A549 (cell line): ENCODE measurements at regions not wholly inside any gene's neighbourhood (a gene's known extent, or its start where the extent isn't known, plus 50 kb on each side); places are given as distances from the start of the nearest gene placed in this dataset.

Experiments used
- CBX8 ChIP-seq: fragments of 200-600 bp; sonication (generic); IDR thresholded peaks from 2 replicates; pipeline ENCODE4 v1.6.1; 2016
- CEBPB ChIP-seq, 2 experiments: fragments of >200 bp in 1 of 2; sonication (Bioruptor Twin) in 1 of 2; formaldehyde crosslinking in 1 of 2; IDR thresholded peaks; 2 replicates each; pipeline ENCODE4 v1.6.1; 2012 to 2016
- CTCF ChIP-seq: fragments of >200 bp; sonication (Bioruptor Twin); formaldehyde crosslinking; IDR thresholded peaks from 3 replicates; pipeline ENCODE4 v1.5.1; 2016
- EP300 ChIP-seq, 2 experiments: fragments of >200 bp; sonication (Bioruptor Twin); formaldehyde crosslinking; IDR thresholded peaks; 2 replicates in 1 of 2; 3 replicates in 1 of 2; pipeline ENCODE4 v1.6.1; 2016 to 2017
- ESRRA ChIP-seq: fragments of 150-350 bp; IDR thresholded peaks from 2 replicates; pipeline ENCODE4 v1.6.1; 2014; ENCODE audit warnings: mild to moderate bottlenecking, low read length, borderline replicate concordance
- GATA3 ChIP-seq: IDR thresholded peaks from 2 replicates; pipeline ENCODE4 v1.6.1; 2012; ENCODE audit warnings: borderline replicate concordance
- HOXA7 ChIP-seq: fragments of 250-450 bp; sonication (Bioruptor Pico); IDR thresholded peaks from 2 replicates; pipeline ENCODE4 v1.5.0; 2020; ENCODE audit warnings: mild to moderate bottlenecking, moderate library complexity
- KDM1A ChIP-seq: fragments of 200-600 bp; sonication (generic); IDR thresholded peaks from 2 replicates; pipeline ENCODE4 v1.6.1; 2016; ENCODE audit warnings: low read depth, mild to moderate bottlenecking
- POLR2A ChIP-seq: IDR thresholded peaks from 2 replicates; pipeline ENCODE4 v1.6.1; 2012; ENCODE audit warnings: mild to moderate bottlenecking, low read length
- POLR2AphosphoS2 ChIP-seq: conservative IDR thresholded peaks from 2 replicates; pipeline ENCODE4 v1.6.1; 2012; ENCODE audit warnings: low read length, improper control_type of control experiment, inconsistent platforms
- RCOR1 ChIP-seq: fragments of 150-350 bp; IDR thresholded peaks from 2 replicates; pipeline ENCODE4 v1.6.1; 2014; ENCODE audit warnings: antibody characterized with exemption, low read length, low read depth
- REST ChIP-seq: fragments of 200-600 bp; sonication (generic); IDR thresholded peaks from 2 replicates; pipeline ENCODE4 v1.6.1; 2016; ENCODE audit warnings: antibody characterized with exemption, mild to moderate bottlenecking, moderate library complexity
- SMC3 ChIP-seq: fragments of >200 bp; sonication (Bioruptor Twin); formaldehyde crosslinking; IDR thresholded peaks from 3 replicates; pipeline ENCODE4 v1.6.1; 2018; ENCODE audit warnings: inconsistent platforms
- TF ChIP-seq, protein P1 (sequence below): IDR thresholded peaks from 2 replicates; pipeline ENCODE4 v1.6.1; 2012

DNA sequence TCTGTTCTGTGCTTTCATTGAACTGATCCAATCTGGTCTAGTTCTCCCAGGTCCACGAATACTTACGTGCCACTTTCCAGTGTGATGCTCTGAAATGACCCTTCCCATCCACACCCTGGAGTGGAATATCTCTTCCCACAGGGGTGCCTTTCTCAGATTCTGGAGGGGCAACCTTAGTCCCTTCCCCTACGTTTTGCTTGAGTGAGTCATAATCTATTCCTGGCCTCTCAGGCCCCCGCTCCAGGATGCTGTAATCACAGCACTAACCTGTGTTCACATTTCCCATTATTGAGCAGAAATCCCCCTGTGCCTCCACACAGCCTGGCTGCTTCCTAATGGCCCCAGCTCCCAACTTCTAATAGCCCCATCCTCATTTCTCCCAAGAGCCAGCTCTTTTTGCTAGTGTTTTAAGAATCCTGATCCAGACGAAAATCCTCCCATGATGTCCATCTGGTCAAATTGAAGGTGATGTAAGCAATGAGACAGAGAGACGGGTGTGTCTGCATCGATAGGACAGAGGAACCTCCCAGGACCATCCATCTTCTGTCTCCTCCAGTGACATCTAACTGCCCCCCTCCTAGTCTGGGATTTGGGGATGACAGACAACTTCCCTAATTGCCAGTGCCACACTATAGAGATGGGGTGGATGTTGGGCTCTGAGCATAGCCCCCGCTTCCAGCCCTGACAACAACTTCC is 164.0 kb upstream of the MAF start:
- TF ChIP-seq CTCF, result no peak
- TF ChIP-seq ESRRA, result no peak
- no peak for TF ChIP-seq KDM1A
- TF ChIP-seq REST, result no peak
- TF ChIP-seq EP300 (IDR thresholded peaks at IDR 0.05), result no peak
- TF ChIP-seq POLR2A, result no peak
- TF ChIP-seq HOXA7 (CRISPR knock-in tag), result no peak
- no peak for TF ChIP-seq RCOR1
- no peak for TF ChIP-seq CBX8
- no peak for TF ChIP-seq POLR2AphosphoS2
- TF ChIP-seq CEBPB (IDR thresholded peaks at IDR 0.05), result no peak
- TF ChIP-seq, protein P1, sequence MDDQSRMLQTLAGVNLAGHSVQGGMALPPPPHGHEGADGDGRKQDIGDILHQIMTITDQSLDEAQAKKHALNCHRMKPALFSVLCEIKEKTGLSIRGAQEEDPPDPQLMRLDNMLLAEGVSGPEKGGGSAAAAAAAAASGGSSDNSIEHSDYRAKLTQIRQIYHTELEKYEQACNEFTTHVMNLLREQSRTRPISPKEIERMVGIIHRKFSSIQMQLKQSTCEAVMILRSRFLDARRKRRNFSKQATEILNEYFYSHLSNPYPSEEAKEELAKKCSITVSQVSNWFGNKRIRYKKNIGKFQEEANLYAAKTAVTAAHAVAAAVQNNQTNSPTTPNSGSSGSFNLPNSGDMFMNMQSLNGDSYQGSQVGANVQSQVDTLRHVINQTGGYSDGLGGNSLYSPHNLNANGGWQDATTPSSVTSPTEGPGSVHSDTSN, result no peak
- no peak for TF ChIP-seq GATA3
- no peak for TF ChIP-seq SMC3
